K562 (cell line): ENCODE measurements at regions not wholly inside any gene's neighbourhood (a gene's known extent, or its start where the extent isn't known, plus 50 kb on each side); places are given as distances from the start of the nearest gene placed in this dataset.

Experiments used
- ATAC-seq: fragments of 200-7000 bp; cut with Tn5 transposase; 3 replicates; pipeline ENCODE4 v1.9.1; 2020; ENCODE audit warnings: moderate library complexity
- BruUV-seq: library from RNA; stranded (reverse); fragments of 400-500 nt; replicated peaks from 2 replicates; lab custom pipeline; 2021; lab: Mats Ljungman, UMichigan
- CTCF ChIA-PET: fragments of 300-600 bp; formaldehyde crosslinking; extraction: SDS; loops from one replicate; lab custom pipeline; 2021; ENCODE audit warnings: low intra/inter-chr PET ratio; lab: Yijun Ruan, JAX
- POLR2A ChIA-PET: fragments of 300-600, 350-650 bp; sonication (Branson Sonifier 250); formaldehyde crosslinking; extraction: SDS; loops from one replicate; lab custom pipeline; 2021; ENCODE audit warnings: antibody characterized with exemption, inconsistent platforms; lab: Yijun Ruan, JAX
- DNase-seq, 4 experiments: peaks; one replicate each; pipeline versions ENCODE4 v3.0.0 to v3.0.0-alpha.2; 2011 to 2018; ENCODE audit warnings: low spot score in 3 of 4, mixed read lengths in 3 of 4; ENCODE audit errors: extremely low read depth in 1 of 4
- FAIRE-seq: peaks from 2 replicates; lab custom pipeline; 2011; peaks lifted over from hg19 to GRCh38; lab: Jason Lieb, UNC
- H2AFZ ChIP-seq: 2 replicates; pipeline ENCODE4 v1.6.0; 2011; ENCODE audit warnings: low read depth, low read length, control low read depth, inconsistent platforms
- H3K27ac ChIP-seq: fragments of 200-600 bp; 3 replicates; pipeline ENCODE4 v1.8.0; 2011; ENCODE audit warnings: low read depth, mild to moderate bottlenecking, control low read depth, inconsistent platforms, low read length, moderate library complexity, mixed read lengths; ENCODE audit errors: extremely low read depth
- H3K27me3 ChIP-seq, 2 experiments: fragments of 300-600 bp in 1 of 2; 2 replicates in 1 of 2; 3 replicates in 1 of 2; pipeline versions ENCODE4 v1.6.0 to v1.8.0; 2011; ENCODE audit warnings: inconsistent platforms in 2 of 2, low read length in 2 of 2, mild to moderate bottlenecking in 1 of 2, mixed read lengths in 1 of 2, moderate library complexity in 1 of 2; ENCODE audit not compliant: control insufficient read depth in 2 of 2, insufficient read depth in 2 of 2
- H3K36me3 ChIP-seq: fragments of 300-600 bp; 3 replicates; pipeline ENCODE4 v1.8.0; 2011; ENCODE audit warnings: mild to moderate bottlenecking, low read length, inconsistent platforms; ENCODE audit not compliant: control insufficient read depth, insufficient read depth
- H3K4me1 ChIP-seq, 2 experiments: fragments of 200-600 bp in 1 of 2; replicated peaks in 1 of 2; 2 replicates in 1 of 2; 3 replicates in 1 of 2; pipeline versions ENCODE4 v1.5.1 to v1.8.0; 2011; ENCODE audit warnings: inconsistent platforms in 2 of 2, low read length in 2 of 2, mild to moderate bottlenecking in 1 of 2, mixed read lengths in 1 of 2, moderate library complexity in 1 of 2; ENCODE audit not compliant: control insufficient read depth in 2 of 2, insufficient read depth in 2 of 2
- H3K4me2 ChIP-seq: 2 replicates; pipeline ENCODE4 v1.6.1; 2011; ENCODE audit warnings: low read length, control low read depth, inconsistent platforms, mixed read lengths; ENCODE audit not compliant: insufficient read depth
- H3K4me3 ChIP-seq: fragments of 200-600 bp; sonication (generic), shearing (Covaris generic); 2 replicates; pipeline ENCODE4 v1.5.1; 2016; ENCODE audit warnings: control low read depth, inconsistent platforms
- H3K79me2 ChIP-seq: fragments of 200-600 bp; 3 replicates; pipeline ENCODE4 v1.8.0; 2011; ENCODE audit warnings: low read length, inconsistent platforms; ENCODE audit not compliant: control insufficient read depth, insufficient read depth
- H3K9ac ChIP-seq, 2 experiments: 2 replicates each; pipeline versions ENCODE4 v1.6.0 to v1.6.1; 2011; ENCODE audit warnings: low read depth in 2 of 2, low read length in 2 of 2, control low read depth in 1 of 2, inconsistent platforms in 1 of 2, mild to moderate bottlenecking in 1 of 2, mixed read lengths in 1 of 2; ENCODE audit not compliant: insufficient read depth in 1 of 2
- H3K9me1 ChIP-seq: one replicate; pipeline ENCODE4 v1.6.0; 2011; ENCODE audit warnings: inconsistent platforms, mild to moderate bottlenecking, low read length, moderate library complexity; ENCODE audit not compliant: control insufficient read depth, insufficient read depth
- H3K9me3 ChIP-seq: replicated peaks from 2 replicates; pipeline ENCODE4 v1.5.1; 2011; ENCODE audit warnings: low read depth, low read length, inconsistent platforms; ENCODE audit not compliant: control insufficient read depth, insufficient read depth
- H4K20me1 ChIP-seq: replicated peaks from 2 replicates; pipeline ENCODE4 v1.6.1; 2011; ENCODE audit warnings: low read length, inconsistent platforms, mixed read lengths; ENCODE audit not compliant: control insufficient read depth, insufficient read depth
- CBFA2T3 ChIP-seq: fragments of 450-650 bp; IDR thresholded peaks from 2 replicates; pipeline ENCODE4 v1.6.1; 2017
- CEBPG ChIP-seq, 3 experiments: fragments of 200-800 bp in 1 of 3; sonication (Bioruptor generic) in 1 of 3; sonication (generic) in 1 of 3; formaldehyde crosslinking in 1 of 3; IDR thresholded peaks in 2 of 3; conservative IDR thresholded peaks in 1 of 3; 2 replicates each; pipeline versions ENCODE4 v1.6.1 to v1.8.0; 2016 to 2022; ENCODE audit warnings: missing compliant biosample characterization in 2 of 3, missing genetic modification characterization in 2 of 3, mild to moderate bottlenecking in 1 of 3, missing genetic modification reagents in 1 of 3
- CHD4 ChIP-seq: fragments of 200-600 bp; sonication (generic); IDR thresholded peaks from 3 replicates; pipeline ENCODE4 v1.6.1; 2012; ENCODE audit warnings: low read depth, mild to moderate bottlenecking, mixed read lengths, low read length, inconsistent platforms; ENCODE audit not compliant: insufficient read depth, insufficient replicate concordance, poor library complexity, severe bottlenecking
- CREB3L1 ChIP-seq: fragments of 450-650 bp; IDR thresholded peaks from 2 replicates; pipeline ENCODE4 v1.6.1; 2014; ENCODE audit warnings: low read depth, mild to moderate bottlenecking, moderate library complexity, borderline replicate concordance
- ELF2 ChIP-seq: fragments of 250-450 bp; sonication (Bioruptor Pico); IDR thresholded peaks from 2 replicates; pipeline ENCODE4 v1.5.0; 2021; ENCODE audit warnings: mild to moderate bottlenecking
- GTF2F1 ChIP-seq: IDR thresholded peaks from 2 replicates; pipeline ENCODE4 v1.6.1; 2011; ENCODE audit warnings: low read depth, low read length, improper control_type of control experiment
- JUND ChIP-seq, 2 experiments: IDR thresholded peaks; 2 replicates in 1 of 2; 3 replicates in 1 of 2; pipeline ENCODE4 v1.6.1; 2011; ENCODE audit warnings: borderline replicate concordance in 2 of 2, low read depth in 2 of 2, low read length in 2 of 2, improper control_type of control experiment in 1 of 2, missing biosample characterization in 1 of 2, missing genetic modification characterization in 1 of 2, missing genetic modification reagents in 1 of 2
- MCM3 ChIP-seq: fragments of 450-650 bp; IDR thresholded peaks from 2 replicates; pipeline ENCODE4 v1.6.1; 2016
- MED1 ChIP-seq: sonication (generic); formaldehyde crosslinking; IDR thresholded peaks from 2 replicates; pipeline ENCODE4 v1.8.1; 2023; ENCODE audit warnings: missing genetic modification reagents, borderline replicate concordance
- MXI1 ChIP-seq: IDR thresholded peaks from 2 replicates; pipeline ENCODE4 v1.6.1; 2011; ENCODE audit warnings: low read depth, mild to moderate bottlenecking, improper control_type of control experiment, low read length
- POLR2AphosphoS5 ChIP-seq: IDR thresholded peaks from 2 replicates; pipeline ENCODE4 v1.6.1; 2011; ENCODE audit warnings: mild to moderate bottlenecking, low read depth, low read length, moderate library complexity; ENCODE audit not compliant: control insufficient read depth, insufficient read depth
- RBBP5 ChIP-seq: fragments of 200-600 bp; sonication (generic); IDR thresholded peaks from 2 replicates; pipeline ENCODE4 v1.6.1; 2012; ENCODE audit warnings: borderline replicate concordance, mild to moderate bottlenecking, low read length, control low read depth, inconsistent platforms; ENCODE audit not compliant: insufficient read depth, poor library complexity, severe bottlenecking
- RFX1 ChIP-seq: fragments of 450-650 bp; IDR thresholded peaks from 2 replicates; pipeline ENCODE4 v1.6.1; 2016; ENCODE audit warnings: mild to moderate bottlenecking, moderate library complexity
- ZNF3 ChIP-seq: fragments of 250-450 bp; sonication (Bioruptor Pico); IDR thresholded peaks from 2 replicates; pipeline ENCODE4 v1.5.0; 2021; ENCODE audit warnings: mild to moderate bottlenecking, moderate library complexity
- WGBS: fragments of 100-300 bp; shearing (Covaris generic); methylation state at CpG from one replicate; pipeline ENCODE4 v1.1.6; 2016; ENCODE audit warnings: low coverage, mixed read lengths; ENCODE audit not compliant: insufficient coverage; ENCODE audit errors: missing lambda C conversion rate; 5-methylcytosine and 5-hydroxymethylcytosine counted together
- in situ Hi-C: fragments of 300-500 bp; cut with MboI; formaldehyde crosslinking; loops from 4 replicates; pipeline ENCODE4 v1.15.0; 2018; ENCODE audit warnings: inconsistent platforms, mixed read lengths
- intact Hi-C: fragments of 100-400 bp; cut with micrococcal nuclease; formaldehyde crosslinking; loops from 2 replicates; pipeline ENCODE4 v1.14.2; 2022
- TF ChIP-seq, protein P1 (sequence below): fragments of 450-650 bp; IDR thresholded peaks from 2 replicates; pipeline ENCODE4 v1.6.1; 2016; ENCODE audit warnings: missing biosample characterization, missing genetic modification characterization

- ATAC-seq, result no peak
- H3K9me3 ChIP-seq, result no peaks in the 10 kb centered on the region
- TF ChIP-seq, protein P1, sequence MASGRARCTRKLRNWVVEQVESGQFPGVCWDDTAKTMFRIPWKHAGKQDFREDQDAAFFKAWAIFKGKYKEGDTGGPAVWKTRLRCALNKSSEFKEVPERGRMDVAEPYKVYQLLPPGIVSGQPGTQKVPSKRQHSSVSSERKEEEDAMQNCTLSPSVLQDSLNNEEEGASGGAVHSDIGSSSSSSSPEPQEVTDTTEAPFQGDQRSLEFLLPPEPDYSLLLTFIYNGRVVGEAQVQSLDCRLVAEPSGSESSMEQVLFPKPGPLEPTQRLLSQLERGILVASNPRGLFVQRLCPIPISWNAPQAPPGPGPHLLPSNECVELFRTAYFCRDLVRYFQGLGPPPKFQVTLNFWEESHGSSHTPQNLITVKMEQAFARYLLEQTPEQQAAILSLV, result no peak
- no peak for TF ChIP-seq CEBPG (CRISPR knock-in tag; IDR thresholded peaks at IDR 0.05)
- no peak for TF ChIP-seq CEBPG (tag; conservative IDR thresholded peaks at IDR 0.05 in 1 of 2, IDR thresholded peaks at IDR 0.05 in 1 of 2)
- TF ChIP-seq CREB3L1, result no peak
- no peak for TF ChIP-seq CHD4
- no peak for TF ChIP-seq ELF2 (CRISPR knock-in tag)
- TF ChIP-seq MCM3, result no peak
- TF ChIP-seq MED1 (CRISPR knock-in tag), result no peak
- no peak for TF ChIP-seq RBBP5
- TF ChIP-seq RFX1, result no peak
- TF ChIP-seq ZNF3 (CRISPR knock-in tag), result no peak
- no peak for TF ChIP-seq MXI1
- no peak for TF ChIP-seq JUND (IDR thresholded peaks at IDR 0.05; ENCODE audit: borderline replicate concordance, low read depth, low read length)
- TF ChIP-seq JUND (tag; IDR thresholded peaks at IDR 0.05; ENCODE audit: borderline replicate concordance, low read depth, low read length), result no peak
- no peak for TF ChIP-seq GTF2F1
- TF ChIP-seq CBFA2T3, result no peak
- TF ChIP-seq POLR2AphosphoS5, result no peak
- no peak overlapping the region for H3K4me3 ChIP-seq
- H4K20me1 ChIP-seq, result no peaks in the 10 kb centered on the region
- H3K79me2 ChIP-seq, result no peaks in the 10 kb centered on the region
- no peak overlapping the region for H3K9ac ChIP-seq
- in situ Hi-C loops, result no loop called here
- no peak for FAIRE-seq
- no peak overlapping the region for H3K4me2 ChIP-seq
- no peak overlapping the region for H3K27ac ChIP-seq
- no peaks in the 10 kb centered on the region for H3K36me3 ChIP-seq
- no peaks in the 10 kb centered on the region for H3K9me1 ChIP-seq
- intact Hi-C loops, result no loop called here
- no TSS peak for BruUV-seq
- no peaks in the 10 kb centered on the region; a peak in 1 of 5 replicates for H3K27me3 ChIP-seq
- H2AFZ ChIP-seq, result no peak overlapping the region
- WGBS, result 0% methylated on average over 1 of the region's 1 CpG
- H3K4me1 ChIP-seq, result no peaks in the 10 kb centered on the region
- ChIA-PET POLR2A (no interaction called here), CTCF (no interaction called here)
- no peak for DNase-seq
Observed at GRCh38 chr5:75824323-75824722, 107.1 kb upstream of the POC5 start.
